SK-N-SH treated with all-trans-retinoic acid at 6 μM for 48 hours (cell line): ENCODE measurements at regions not wholly inside any gene's neighbourhood (a gene's known extent, or its start where the extent isn't known, plus 50 kb on each side); places are given as distances from the start of the nearest gene placed in this dataset.

Experiments
- ATAC-seq: fragments of 200-7000 bp; cut with Tn5 transposase; 3 replicates; pipeline ENCODE4 v1.9.1; 2020; ENCODE audit warnings: mild to moderate bottlenecking, moderate library complexity
- ARNTL ChIP-seq: fragments of 450-650 bp; formaldehyde crosslinking; IDR thresholded peaks from 2 replicates; pipeline ENCODE4 v1.5.0; 2020; ENCODE audit warnings: low read depth, mild to moderate bottlenecking, moderate library complexity, borderline replicate concordance
- BACH2 ChIP-seq: fragments of 250-450 bp; sonication (Bioruptor Pico); IDR thresholded peaks from 2 replicates; pipeline ENCODE4 v1.9.0; 2021; ENCODE audit warnings: mild to moderate bottlenecking, borderline replicate concordance
- CREB5 ChIP-seq: fragments of 250-450 bp; sonication (Bioruptor Pico); IDR thresholded peaks from 2 replicates; pipeline ENCODE4 v1.5.1; 2020; ENCODE audit warnings: low read depth, mild to moderate bottlenecking, moderate library complexity
- CSDC2 ChIP-seq: fragments of 250-450 bp; sonication (Bioruptor Pico); IDR thresholded peaks from 2 replicates; pipeline ENCODE4 v1.5.0; 2020; ENCODE audit warnings: mild to moderate bottlenecking, moderate library complexity
- ESRRG ChIP-seq: fragments of 250-450 bp; sonication (Bioruptor Pico); IDR thresholded peaks from 2 replicates; pipeline ENCODE4 v1.6.1; 2021; ENCODE audit warnings: mild to moderate bottlenecking
- GLIS3 ChIP-seq: fragments of 250-450 bp; sonication (Bioruptor Pico); IDR thresholded peaks from 2 replicates; pipeline ENCODE4 v1.5.0; 2020; ENCODE audit warnings: mild to moderate bottlenecking, moderate library complexity
- ISL1 ChIP-seq: fragments of 250-450 bp; sonication (Bioruptor Pico); IDR thresholded peaks from 2 replicates; pipeline ENCODE4 v2.1.2; 2022; ENCODE audit warnings: mild to moderate bottlenecking, moderate library complexity
- OSR1 ChIP-seq: fragments of 250-450 bp; sonication (Bioruptor Pico); IDR thresholded peaks from 2 replicates; pipeline ENCODE4 v1.8.0; 2022; ENCODE audit warnings: moderate library complexity, mild to moderate bottlenecking, inconsistent platforms
- POU6F1 ChIP-seq: fragments of 250-450 bp; sonication (Bioruptor Pico); IDR thresholded peaks from 2 replicates; pipeline ENCODE4 v1.8.0; 2021; ENCODE audit warnings: low read depth, mild to moderate bottlenecking, moderate library complexity, borderline replicate concordance
- PPARA ChIP-seq: fragments of 250-450 bp; sonication (Bioruptor Pico); IDR thresholded peaks from 2 replicates; pipeline ENCODE4 v1.5.0; 2020; ENCODE audit warnings: mild to moderate bottlenecking, borderline replicate concordance
- RARB ChIP-seq: fragments of 250-450 bp; sonication (Bioruptor Pico); IDR thresholded peaks from 2 replicates; pipeline ENCODE4 v1.8.0; 2021; ENCODE audit warnings: mild to moderate bottlenecking, moderate library complexity
- SNAI2 ChIP-seq: fragments of 250-450 bp; sonication (Bioruptor Pico); IDR thresholded peaks from 2 replicates; pipeline ENCODE4 v1.5.0; 2020; ENCODE audit warnings: mild to moderate bottlenecking, moderate library complexity
- TCF4 ChIP-seq: fragments of 250-450 bp; sonication (Bioruptor Pico); IDR thresholded peaks from 2 replicates; pipeline ENCODE4 v1.8.0; 2021; ENCODE audit warnings: mild to moderate bottlenecking, moderate library complexity, borderline replicate concordance
- TOX ChIP-seq: fragments of 250-450 bp; sonication (Bioruptor Pico); IDR thresholded peaks from 2 replicates; pipeline ENCODE4 v1.8.0; 2021; ENCODE audit warnings: mild to moderate bottlenecking, moderate library complexity, borderline replicate concordance
- TSHZ2 ChIP-seq: fragments of 250-450 bp; sonication (Bioruptor Pico); IDR thresholded peaks from 2 replicates; pipeline ENCODE4 v1.5.0; 2020; ENCODE audit warnings: mild to moderate bottlenecking, moderate library complexity
- ZC3H10 ChIP-seq: fragments of 250-450 bp; sonication (Bioruptor Pico); IDR thresholded peaks from 2 replicates; pipeline ENCODE4 v1.5.1; 2021; ENCODE audit warnings: mild to moderate bottlenecking, moderate library complexity
- ZFP3 ChIP-seq: fragments of 250-450 bp; sonication (Bioruptor Pico); IDR thresholded peaks from 2 replicates; pipeline ENCODE4 v1.5.0; 2020; ENCODE audit warnings: mild to moderate bottlenecking, moderate library complexity
- ZFP30 ChIP-seq: fragments of 450-650 bp; formaldehyde crosslinking; IDR thresholded peaks from 2 replicates; pipeline ENCODE4 v1.5.0; 2022; ENCODE audit warnings: mild to moderate bottlenecking, moderate library complexity
- ZNF565 ChIP-seq: fragments of 450-650 bp; formaldehyde crosslinking; conservative IDR thresholded peaks from 2 replicates; pipeline ENCODE4 v1.5.0; 2020; ENCODE audit warnings: low read depth, mild to moderate bottlenecking, moderate library complexity
- ZNF70 ChIP-seq: fragments of 450-650 bp; formaldehyde crosslinking; IDR thresholded peaks from 2 replicates; pipeline ENCODE4 v1.5.0; 2020; ENCODE audit warnings: mild to moderate bottlenecking, moderate library complexity
- ZNF8 ChIP-seq: fragments of 450-650 bp; formaldehyde crosslinking; IDR thresholded peaks from 2 replicates; pipeline ENCODE4 v1.5.0; 2020; ENCODE audit warnings: mild to moderate bottlenecking, moderate library complexity
- TF ChIP-seq, protein P1 (sequence below): fragments of 250-450 bp; sonication (Bioruptor Pico); IDR thresholded peaks from 2 replicates; pipeline ENCODE4 v1.8.0; 2020; ENCODE audit warnings: mild to moderate bottlenecking, moderate library complexity, borderline replicate concordance
- TF ChIP-seq, protein P2 (sequence below): fragments of 250-450 bp; sonication (Bioruptor Pico); IDR thresholded peaks from 2 replicates; pipeline ENCODE4 v1.5.1; 2021; ENCODE audit warnings: mild to moderate bottlenecking, moderate library complexity

- TF ChIP-seq SNAI2 (CRISPR knock-in tag) (no peak), ZNF8 (no peak), ZFP3 (CRISPR knock-in tag) (no peak), ZNF565 (CRISPR knock-in tag) (no peak), ESRRG (CRISPR knock-in tag) (no peak), ZFP30 (CRISPR knock-in tag) (no peak), PPARA (CRISPR knock-in tag) (no peak), ARNTL (CRISPR knock-in tag) (no peak), CREB5 (CRISPR knock-in tag) (no peak), ISL1 (CRISPR knock-in tag) (no peak; the same call in 1 of the 2 replicates), GLIS3 (no peak)
- TF ChIP-seq, all 23 proteins: peak for 0
- ATAC-seq = no peak
These were observed 1215.8 kb downstream of the RAPGEF2 start for GRCh38 chr4:160318567-160319220.

GRCh38 chr4:160319221-160319867 is 1216.5 kb downstream of the RAPGEF2 start:
- no peak for ATAC-seq
- TF ChIP-seq TCF4 = no peak
- TF ChIP-seq, protein P1, sequence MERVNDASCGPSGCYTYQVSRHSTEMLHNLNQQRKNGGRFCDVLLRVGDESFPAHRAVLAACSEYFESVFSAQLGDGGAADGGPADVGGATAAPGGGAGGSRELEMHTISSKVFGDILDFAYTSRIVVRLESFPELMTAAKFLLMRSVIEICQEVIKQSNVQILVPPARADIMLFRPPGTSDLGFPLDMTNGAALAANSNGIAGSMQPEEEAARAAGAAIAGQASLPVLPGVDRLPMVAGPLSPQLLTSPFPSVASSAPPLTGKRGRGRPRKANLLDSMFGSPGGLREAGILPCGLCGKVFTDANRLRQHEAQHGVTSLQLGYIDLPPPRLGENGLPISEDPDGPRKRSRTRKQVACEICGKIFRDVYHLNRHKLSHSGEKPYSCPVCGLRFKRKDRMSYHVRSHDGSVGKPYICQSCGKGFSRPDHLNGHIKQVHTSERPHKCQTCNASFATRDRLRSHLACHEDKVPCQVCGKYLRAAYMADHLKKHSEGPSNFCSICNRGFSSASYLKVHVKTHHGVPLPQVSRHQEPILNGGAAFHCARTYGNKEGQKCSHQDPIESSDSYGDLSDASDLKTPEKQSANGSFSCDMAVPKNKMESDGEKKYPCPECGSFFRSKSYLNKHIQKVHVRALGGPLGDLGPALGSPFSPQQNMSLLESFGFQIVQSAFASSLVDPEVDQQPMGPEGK (CRISPR knock-in tag) = no peak
- TF ChIP-seq ZNF70 = no peak
- TF ChIP-seq ZNF8 = no peak
- no peak for TF ChIP-seq ARNTL (CRISPR knock-in tag)

GRCh38 chr4:160319868-160320260 is 1217.0 kb downstream of the RAPGEF2 start:
- no peak for ATAC-seq
- TF ChIP-seq BACH2 = no peak
- no peak for TF ChIP-seq ZFP3 (CRISPR knock-in tag)
- TF ChIP-seq SNAI2 (CRISPR knock-in tag) = no peak
- TF ChIP-seq POU6F1 (CRISPR knock-in tag) = no peak
- TF ChIP-seq ARNTL (CRISPR knock-in tag) = no peak
- TF ChIP-seq CREB5 (CRISPR knock-in tag) = no peak
- TF ChIP-seq RARB = no peak
- TF ChIP-seq ZNF70 = no peak
- TF ChIP-seq ZFP30 (CRISPR knock-in tag) = no peak
- no peak for TF ChIP-seq CSDC2 (CRISPR knock-in tag)
- no peak for TF ChIP-seq OSR1
- no peak for TF ChIP-seq ZNF8
- TF ChIP-seq ESRRG (CRISPR knock-in tag) = no peak
- TF ChIP-seq, protein P2, sequence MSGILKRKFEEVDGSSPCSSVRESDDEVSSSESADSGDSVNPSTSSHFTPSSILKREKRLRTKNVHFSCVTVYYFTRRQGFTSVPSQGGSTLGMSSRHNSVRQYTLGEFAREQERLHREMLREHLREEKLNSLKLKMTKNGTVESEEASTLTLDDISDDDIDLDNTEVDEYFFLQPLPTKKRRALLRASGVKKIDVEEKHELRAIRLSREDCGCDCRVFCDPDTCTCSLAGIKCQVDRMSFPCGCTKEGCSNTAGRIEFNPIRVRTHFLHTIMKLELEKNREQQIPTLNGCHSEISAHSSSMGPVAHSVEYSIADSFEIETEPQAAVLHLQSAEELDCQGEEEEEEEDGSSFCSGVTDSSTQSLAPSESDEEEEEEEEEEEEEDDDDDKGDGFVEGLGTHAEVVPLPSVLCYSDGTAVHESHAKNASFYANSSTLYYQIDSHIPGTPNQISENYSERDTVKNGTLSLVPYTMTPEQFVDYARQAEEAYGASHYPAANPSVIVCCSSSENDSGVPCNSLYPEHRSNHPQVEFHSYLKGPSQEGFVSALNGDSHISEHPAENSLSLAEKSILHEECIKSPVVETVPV (CRISPR knock-in tag) = no peak
- no peak for TF ChIP-seq ISL1 (CRISPR knock-in tag)
- no peak for TF ChIP-seq TOX (CRISPR knock-in tag)
- no peak for TF ChIP-seq GLIS3
- no peak for TF ChIP-seq ZC3H10 (CRISPR knock-in tag)
- no peak for TF ChIP-seq TSHZ2 (CRISPR knock-in tag)
